ENCODE measurements at regions not wholly inside any gene's neighbourhood (a gene's known extent, or its start where the extent isn't known, plus 50 kb on each side); places are given as distances from the start of the nearest gene placed in this dataset.

DNA sequence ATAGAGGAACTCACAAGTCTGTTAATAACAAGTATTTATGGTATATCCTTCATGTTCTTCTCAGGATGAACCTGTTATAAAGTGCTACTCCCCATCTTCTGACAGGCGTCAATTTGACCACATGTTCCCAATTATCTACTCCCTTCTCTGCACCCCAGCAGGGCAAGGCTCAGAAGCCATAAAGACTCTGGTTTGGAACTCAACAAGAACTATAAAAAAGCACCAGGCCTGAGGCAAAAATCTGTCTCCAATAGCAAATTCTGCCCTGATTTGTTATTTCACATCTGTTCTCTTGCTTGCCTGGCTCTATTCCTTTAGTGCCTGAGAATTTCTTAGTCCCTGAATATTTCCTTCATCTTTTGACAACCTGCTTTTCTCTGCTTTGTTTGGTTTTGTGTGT, 618.2 kb upstream of the KIRREL3 start:
- H3K4me2 ChIP-seq (ENCODE audit: control insufficient read depth, insufficient read depth), result no peak overlapping the region
- no peaks in the 10 kb centered on the region for H3K9me3 ChIP-seq (replicated peaks; ENCODE audit: control insufficient read depth, insufficient read depth, low read length)
- no peaks in the 10 kb centered on the region for H3K4me1 ChIP-seq (ENCODE audit: control insufficient read depth, insufficient read depth, low read length)
- DNase-seq (ENCODE audit: low read depth, low spot score) (no peak), FAIRE-seq (no peak), ATAC-seq (no peak)
- no peak for TF ChIP-seq SIX5 (IDR thresholded peaks at IDR 0.05; ENCODE audit: low read depth, low read length, severe bottlenecking)
- TF ChIP-seq CHD4 (IDR thresholded peaks at IDR 0.05), result no peak
- no peak for TF ChIP-seq ETV6 (conservative IDR thresholded peaks at IDR 0.05 in 1 of 2, IDR thresholded peaks at IDR 0.05 in 1 of 2; ENCODE audit: borderline replicate concordance in 1 of 2, low read depth in 1 of 2)
- TF ChIP-seq, protein P1, sequence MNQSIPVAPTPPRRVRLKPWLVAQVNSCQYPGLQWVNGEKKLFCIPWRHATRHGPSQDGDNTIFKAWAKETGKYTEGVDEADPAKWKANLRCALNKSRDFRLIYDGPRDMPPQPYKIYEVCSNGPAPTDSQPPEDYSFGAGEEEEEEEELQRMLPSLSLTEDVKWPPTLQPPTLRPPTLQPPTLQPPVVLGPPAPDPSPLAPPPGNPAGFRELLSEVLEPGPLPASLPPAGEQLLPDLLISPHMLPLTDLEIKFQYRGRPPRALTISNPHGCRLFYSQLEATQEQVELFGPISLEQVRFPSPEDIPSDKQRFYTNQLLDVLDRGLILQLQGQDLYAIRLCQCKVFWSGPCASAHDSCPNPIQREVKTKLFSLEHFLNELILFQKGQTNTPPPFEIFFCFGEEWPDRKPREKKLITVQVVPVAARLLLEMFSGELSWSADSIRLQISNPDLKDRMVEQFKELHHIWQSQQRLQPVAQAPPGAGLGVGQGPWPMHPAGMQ (IDR thresholded peaks at IDR 0.05; ENCODE audit: borderline replicate concordance), result no peak
- no peak for TF ChIP-seq TCF12 (IDR thresholded peaks at IDR 0.05; ENCODE audit: low read depth, low read length)
- TF ChIP-seq EZH2 (IDR thresholded peaks at IDR 0.05; ENCODE audit: borderline replicate concordance, control insufficient read depth, low read depth, low read length), result no peak
- no peak for TF ChIP-seq JUNB (IDR thresholded peaks at IDR 0.05)
- TF ChIP-seq YY1 (IDR thresholded peaks at IDR 0.05; ENCODE audit: low read depth, low read length), result no peak
- TF ChIP-seq CREM (IDR thresholded peaks at IDR 0.05; ENCODE audit: low read depth), result no peak
- no peak for TF ChIP-seq RAD51 (IDR thresholded peaks at IDR 0.05)
- TF ChIP-seq, protein P2, sequence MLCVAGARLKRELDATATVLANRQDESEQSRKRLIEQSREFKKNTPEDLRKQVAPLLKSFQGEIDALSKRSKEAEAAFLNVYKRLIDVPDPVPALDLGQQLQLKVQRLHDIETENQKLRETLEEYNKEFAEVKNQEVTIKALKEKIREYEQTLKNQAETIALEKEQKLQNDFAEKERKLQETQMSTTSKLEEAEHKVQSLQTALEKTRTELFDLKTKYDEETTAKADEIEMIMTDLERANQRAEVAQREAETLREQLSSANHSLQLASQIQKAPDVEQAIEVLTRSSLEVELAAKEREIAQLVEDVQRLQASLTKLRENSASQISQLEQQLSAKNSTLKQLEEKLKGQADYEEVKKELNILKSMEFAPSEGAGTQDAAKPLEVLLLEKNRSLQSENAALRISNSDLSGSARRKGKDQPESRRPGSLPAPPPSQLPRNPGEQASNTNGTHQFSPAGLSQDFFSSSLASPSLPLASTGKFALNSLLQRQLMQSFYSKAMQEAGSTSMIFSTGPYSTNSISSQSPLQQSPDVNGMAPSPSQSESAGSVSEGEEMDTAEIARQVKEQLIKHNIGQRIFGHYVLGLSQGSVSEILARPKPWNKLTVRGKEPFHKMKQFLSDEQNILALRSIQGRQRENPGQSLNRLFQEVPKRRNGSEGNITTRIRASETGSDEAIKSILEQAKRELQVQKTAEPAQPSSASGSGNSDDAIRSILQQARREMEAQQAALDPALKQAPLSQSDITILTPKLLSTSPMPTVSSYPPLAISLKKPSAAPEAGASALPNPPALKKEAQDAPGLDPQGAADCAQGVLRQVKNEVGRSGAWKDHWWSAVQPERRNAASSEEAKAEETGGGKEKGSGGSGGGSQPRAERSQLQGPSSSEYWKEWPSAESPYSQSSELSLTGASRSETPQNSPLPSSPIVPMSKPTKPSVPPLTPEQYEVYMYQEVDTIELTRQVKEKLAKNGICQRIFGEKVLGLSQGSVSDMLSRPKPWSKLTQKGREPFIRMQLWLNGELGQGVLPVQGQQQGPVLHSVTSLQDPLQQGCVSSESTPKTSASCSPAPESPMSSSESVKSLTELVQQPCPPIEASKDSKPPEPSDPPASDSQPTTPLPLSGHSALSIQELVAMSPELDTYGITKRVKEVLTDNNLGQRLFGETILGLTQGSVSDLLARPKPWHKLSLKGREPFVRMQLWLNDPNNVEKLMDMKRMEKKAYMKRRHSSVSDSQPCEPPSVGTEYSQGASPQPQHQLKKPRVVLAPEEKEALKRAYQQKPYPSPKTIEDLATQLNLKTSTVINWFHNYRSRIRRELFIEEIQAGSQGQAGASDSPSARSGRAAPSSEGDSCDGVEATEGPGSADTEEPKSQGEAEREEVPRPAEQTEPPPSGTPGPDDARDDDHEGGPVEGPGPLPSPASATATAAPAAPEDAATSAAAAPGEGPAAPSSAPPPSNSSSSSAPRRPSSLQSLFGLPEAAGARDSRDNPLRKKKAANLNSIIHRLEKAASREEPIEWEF (IDR thresholded peaks at IDR 0.05; ENCODE audit: insufficient replicate concordance, low read depth, low read length), result no peak
- TF ChIP-seq TARDBP (IDR thresholded peaks at IDR 0.05; ENCODE audit: borderline replicate concordance), result no peak
- no peak for TF ChIP-seq CEBPB (IDR thresholded peaks at IDR 0.05; ENCODE audit: borderline replicate concordance in 1 of 2, low read depth in 2 of 2, low read length in 2 of 2)
- no peak for TF ChIP-seq BACH1 (IDR thresholded peaks at IDR 0.05; ENCODE audit: borderline replicate concordance)
- H4K20me1 ChIP-seq (ENCODE audit: control insufficient read depth, insufficient read depth), result no peaks in the 10 kb centered on the region
- H3K79me2 ChIP-seq (ENCODE audit: control insufficient read depth, insufficient read depth, low read length), result no peaks in the 10 kb centered on the region
- no peaks in the 10 kb centered on the region for H3K36me3 ChIP-seq (ENCODE audit: control insufficient read depth in 2 of 2, insufficient read depth in 2 of 2, low read length in 1 of 2)
- no TSS peak for BruUV-seq (replicated peaks)
- ChIA-PET CTCF (no interaction called here), SMC1A (ENCODE audit: uncharacterized antibody, unreplicated experiment) (no interaction called here), POLR2A (interaction anchor here (0.7 kb wide), 1 partner anchor 1758 kb away, joined by 3 read pairs; no protein-coding TSS in a partner anchor), RAD21 (ENCODE audit: unreplicated experiment) (no interaction called here)
- no peak overlapping the region for H3K4me3 ChIP-seq
- 53% methylated on average over 1 of the region's 1 CpG for WGBS (ENCODE audit: insufficient coverage, insufficient replicate concordance, low lambda C conversion rate, missing lambda C conversion rate)
- no peak overlapping the region for H3K27ac ChIP-seq (ENCODE audit: control insufficient read depth, insufficient read depth)
- no peak overlapping the region for H3K9ac ChIP-seq (ENCODE audit: control insufficient read depth, insufficient read depth, low read length)
- intact Hi-C loops (cut with micrococcal nuclease; ENCODE audit: unreplicated experiment), result no loop called here
- in situ Hi-C loops (cut with MboI), result no loop called here
- H2AFZ ChIP-seq (ENCODE audit: control insufficient read depth, low read depth, low read length), result no peak overlapping the region
- no peaks in the 10 kb centered on the region for H3K27me3 ChIP-seq (replicated peaks in 1 of 2; ENCODE audit: control insufficient read depth in 2 of 2, insufficient read depth in 2 of 2, low read length in 1 of 2)

Data from GM12878 (cell line).